ENCODE measurements at regions not wholly inside any gene's neighbourhood (a gene's known extent, or its start where the extent isn't known, plus 50 kb on each side); places are given as distances from the start of the nearest gene placed in this dataset.

DNA sequence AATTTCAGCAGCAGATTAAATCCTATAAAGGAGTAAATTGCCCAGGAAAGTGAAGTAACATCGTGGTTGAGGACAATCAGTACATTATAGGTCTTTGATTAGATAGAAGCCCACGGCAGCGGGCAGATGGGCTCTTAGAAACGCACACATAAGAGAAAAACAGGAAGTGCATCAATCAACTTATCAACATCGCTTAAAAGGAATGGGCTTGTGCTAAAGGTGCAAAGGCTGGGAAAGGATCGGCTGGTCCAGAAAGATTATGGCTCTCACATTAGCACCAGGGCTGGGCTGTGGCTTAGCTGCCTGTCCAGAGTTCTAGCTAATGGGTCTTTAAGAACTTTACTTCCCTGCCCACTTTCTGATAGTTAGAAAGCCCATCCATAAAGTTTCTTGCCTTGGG is 292.0 kb upstream of the TNRC6C start:
- peaks cover 4% of the 10 kb centered on the region for H3K36me3 Mint-ChIP-seq (ENCODE audit: low read depth, unreplicated experiment)
- DNase-seq (ENCODE audit: low spot score), result no peak
- H3K4me3 Mint-ChIP-seq (ENCODE audit: unreplicated experiment), result no peak overlapping the region
- H3K4me1 Mint-ChIP-seq (ENCODE audit: unreplicated experiment), result peaks cover 12% of the 10 kb centered on the region
- no peaks in the 10 kb centered on the region for H3K27me3 Mint-ChIP-seq (ENCODE audit: unreplicated experiment)
- H3K27ac Mint-ChIP-seq (ENCODE audit: unreplicated experiment), result no peak overlapping the region
- TF ChIP-seq, protein P1, sequence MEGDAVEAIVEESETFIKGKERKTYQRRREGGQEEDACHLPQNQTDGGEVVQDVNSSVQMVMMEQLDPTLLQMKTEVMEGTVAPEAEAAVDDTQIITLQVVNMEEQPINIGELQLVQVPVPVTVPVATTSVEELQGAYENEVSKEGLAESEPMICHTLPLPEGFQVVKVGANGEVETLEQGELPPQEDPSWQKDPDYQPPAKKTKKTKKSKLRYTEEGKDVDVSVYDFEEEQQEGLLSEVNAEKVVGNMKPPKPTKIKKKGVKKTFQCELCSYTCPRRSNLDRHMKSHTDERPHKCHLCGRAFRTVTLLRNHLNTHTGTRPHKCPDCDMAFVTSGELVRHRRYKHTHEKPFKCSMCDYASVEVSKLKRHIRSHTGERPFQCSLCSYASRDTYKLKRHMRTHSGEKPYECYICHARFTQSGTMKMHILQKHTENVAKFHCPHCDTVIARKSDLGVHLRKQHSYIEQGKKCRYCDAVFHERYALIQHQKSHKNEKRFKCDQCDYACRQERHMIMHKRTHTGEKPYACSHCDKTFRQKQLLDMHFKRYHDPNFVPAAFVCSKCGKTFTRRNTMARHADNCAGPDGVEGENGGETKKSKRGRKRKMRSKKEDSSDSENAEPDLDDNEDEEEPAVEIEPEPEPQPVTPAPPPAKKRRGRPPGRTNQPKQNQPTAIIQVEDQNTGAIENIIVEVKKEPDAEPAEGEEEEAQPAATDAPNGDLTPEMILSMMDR (IDR thresholded peaks at IDR 0.05; ENCODE audit: unreplicated experiment), result no peak
- peaks cover 9% of the 10 kb centered on the region for H3K9me3 Mint-ChIP-seq (ENCODE audit: unreplicated experiment)

DNA sequence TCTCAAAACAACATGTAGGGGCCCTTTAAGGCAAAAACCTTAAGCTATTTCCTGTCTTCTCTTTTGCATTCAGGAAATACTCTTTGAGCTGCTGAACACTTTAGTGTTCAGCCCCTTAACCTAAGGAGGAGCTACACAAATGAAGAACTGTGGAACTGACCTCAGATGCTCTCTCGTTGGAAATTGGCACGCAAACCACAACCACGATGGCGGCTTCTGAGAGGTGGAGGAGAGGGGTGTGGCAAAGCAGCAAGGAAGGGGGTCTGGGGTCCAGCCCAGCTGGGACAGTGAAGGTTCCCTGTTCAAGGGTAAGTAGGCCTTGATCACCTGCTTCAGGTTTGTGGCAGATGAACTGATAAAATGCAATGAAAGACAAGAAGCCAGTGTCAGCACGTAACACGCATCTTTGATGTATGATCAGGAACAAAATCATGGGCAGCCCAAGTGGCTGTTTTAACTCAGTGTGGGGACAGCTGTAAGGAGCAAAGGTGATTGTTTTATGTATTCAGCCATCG is 291.6 kb upstream of the TNRC6C start:
- H3K27me3 Mint-ChIP-seq (ENCODE audit: unreplicated experiment), result no peaks in the 10 kb centered on the region
- H3K4me3 Mint-ChIP-seq (ENCODE audit: unreplicated experiment), result no peak overlapping the region
- peaks cover 9% of the 10 kb centered on the region for H3K9me3 Mint-ChIP-seq (ENCODE audit: unreplicated experiment)
- H3K27ac Mint-ChIP-seq (ENCODE audit: unreplicated experiment), result peak overlapping the region; percentile 79
- H3K4me1 Mint-ChIP-seq (ENCODE audit: unreplicated experiment), result peaks cover 12% of the 10 kb centered on the region
- DNase-seq (ENCODE audit: low spot score), result no peak
- H3K36me3 Mint-ChIP-seq (ENCODE audit: low read depth, unreplicated experiment), result peaks cover 4% of the 10 kb centered on the region
- TF ChIP-seq, protein P1 (IDR thresholded peaks at IDR 0.05; ENCODE audit: unreplicated experiment), result no peak

DNA sequence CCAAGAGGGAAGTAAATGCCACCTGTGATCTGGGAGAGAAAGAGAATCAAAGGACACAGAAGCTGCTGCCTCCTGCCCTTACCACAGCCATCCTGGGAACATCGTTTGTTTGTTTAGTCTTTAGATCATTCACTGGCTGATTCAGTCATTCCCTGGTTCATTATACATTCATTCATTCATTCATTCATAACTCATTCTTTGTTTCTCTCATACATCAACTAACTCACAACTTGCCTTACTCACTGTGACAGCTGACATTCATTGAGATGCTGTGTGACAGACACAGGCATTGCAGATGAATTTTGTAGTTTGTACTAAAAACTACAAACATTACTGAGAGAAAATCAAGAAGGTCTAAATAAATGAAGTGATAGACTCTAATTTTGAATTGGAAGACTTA is 291.0 kb upstream of the TNRC6C start:
- TF ChIP-seq, protein P1 (IDR thresholded peaks at IDR 0.05; ENCODE audit: unreplicated experiment), result no peak
- H3K4me3 Mint-ChIP-seq (ENCODE audit: unreplicated experiment), result no peak overlapping the region
- peaks cover 12% of the 10 kb centered on the region for H3K4me1 Mint-ChIP-seq (ENCODE audit: unreplicated experiment)
- H3K36me3 Mint-ChIP-seq (ENCODE audit: low read depth, unreplicated experiment), result peaks cover under 1% of the 10 kb centered on the region
- no peak for DNase-seq (ENCODE audit: low spot score)
- no peaks in the 10 kb centered on the region for H3K27me3 Mint-ChIP-seq (ENCODE audit: unreplicated experiment)
- H3K9me3 Mint-ChIP-seq (ENCODE audit: unreplicated experiment), result peaks cover 9% of the 10 kb centered on the region
- H3K27ac Mint-ChIP-seq (ENCODE audit: unreplicated experiment), result no peak overlapping the region

DNA sequence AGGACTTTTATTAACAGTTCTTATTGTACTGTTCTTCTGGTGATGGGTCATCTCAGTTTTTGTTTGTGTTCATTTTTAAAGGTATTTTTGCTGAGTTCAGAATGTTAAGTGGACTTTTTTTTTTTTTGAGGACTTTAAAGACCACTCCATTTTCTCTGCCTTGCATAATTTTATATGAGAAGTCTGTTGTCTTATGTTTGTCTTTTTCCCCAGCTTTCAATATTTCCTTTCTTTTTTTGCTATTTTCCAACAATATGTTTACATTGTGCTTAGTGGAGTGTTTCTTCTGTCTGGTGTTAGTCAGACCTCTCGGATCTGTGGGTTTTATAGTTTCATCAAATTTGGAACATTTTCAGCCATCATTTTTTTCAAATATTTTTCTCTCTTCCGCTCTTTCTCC is 290.0 kb upstream of the TNRC6C start:
- DNase-seq (ENCODE audit: low spot score), result no peak
- Mint-ChIP-seq H3K36me3 (ENCODE audit: low read depth, unreplicated experiment) (no peaks in the 10 kb centered on the region), H3K27me3 (ENCODE audit: unreplicated experiment) (no peaks in the 10 kb centered on the region), H3K4me3 (ENCODE audit: unreplicated experiment) (no peak overlapping the region), H3K4me1 (ENCODE audit: unreplicated experiment) (peaks cover 12% of the 10 kb centered on the region), H3K9me3 (ENCODE audit: unreplicated experiment) (peaks cover 9% of the 10 kb centered on the region), H3K27ac (ENCODE audit: unreplicated experiment) (no peak overlapping the region)
- TF ChIP-seq, protein P1 (IDR thresholded peaks at IDR 0.05; ENCODE audit: unreplicated experiment), result no peak

DNA sequence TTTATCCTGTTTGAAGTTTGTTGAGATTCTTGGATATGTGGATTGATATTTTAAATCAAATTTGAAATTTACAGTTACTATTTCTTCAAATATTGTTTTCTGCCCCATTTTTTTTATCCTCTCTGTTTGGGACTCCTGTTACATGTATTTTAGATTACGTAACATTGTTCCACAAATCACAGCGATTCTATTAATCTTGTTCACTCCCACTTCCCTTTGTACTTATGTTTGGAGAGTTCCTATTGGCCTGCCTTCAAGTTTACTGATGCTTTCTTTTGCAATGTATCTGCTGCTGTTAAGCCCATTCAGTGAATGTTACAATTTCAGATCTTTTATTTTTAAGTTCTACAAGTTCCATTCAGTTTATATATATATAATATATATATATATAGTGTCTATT is 288.3 kb upstream of the TNRC6C start:
- Mint-ChIP-seq H3K9me3 (ENCODE audit: unreplicated experiment) (peaks cover 9% of the 10 kb centered on the region), H3K4me1 (ENCODE audit: unreplicated experiment) (peaks cover 12% of the 10 kb centered on the region), H3K4me3 (ENCODE audit: unreplicated experiment) (no peak overlapping the region), H3K36me3 (ENCODE audit: low read depth, unreplicated experiment) (no peaks in the 10 kb centered on the region), H3K27me3 (ENCODE audit: unreplicated experiment) (peaks cover 1% of the 10 kb centered on the region), H3K27ac (ENCODE audit: unreplicated experiment) (no peak overlapping the region)
- no peak for DNase-seq (ENCODE audit: low spot score)
- TF ChIP-seq, protein P1 (IDR thresholded peaks at IDR 0.05; ENCODE audit: unreplicated experiment), result no peak
